ENCODE measurements at regions not wholly inside any gene's neighbourhood (a gene's known extent, or its start where the extent isn't known, plus 50 kb on each side); places are given as distances from the start of the nearest gene placed in this dataset.

- DNase-seq, result no peak
Observed at GRCh38 chr6:133583907-133584427, 304.9 kb upstream of the TCF21 start.

- DNase-seq, result no peak
Observed at GRCh38 chr6:133584823-133585222, 304.1 kb upstream of the TCF21 start.

- no peak for DNase-seq
Observed at GRCh38 chr6:133585978-133586377, 302.9 kb upstream of the TCF21 start.

- no peak for DNase-seq
Observed at GRCh38 chr6:133587546-133588160, 301.3 kb upstream of the TCF21 start.

GRCh38 chr6:133590196-133590595 lies 298.7 kb upstream of the TCF21 start:
- no peak for DNase-seq

- no peak for DNase-seq
Observed at GRCh38 chr6:133590814-133591213, 298.1 kb upstream of the TCF21 start.

GRCh38 chr6:133591275-133591674 lies 297.6 kb upstream of the TCF21 start:
- no peak for DNase-seq

GRCh38 chr6:133594652-133595110 lies 294.2 kb upstream of the TCF21 start:
- DNase-seq, result no peak

- no peak for DNase-seq
Observed at GRCh38 chr6:133595111-133595761, 293.7 kb upstream of the TCF21 start.

- DNase-seq, result no peak
Observed at GRCh38 chr6:133606852-133607251, 282.1 kb upstream of the TCF21 start.

GRCh38 chr6:133608620-133609019 lies 280.3 kb upstream of the TCF21 start:
- no peak for DNase-seq

GRCh38 chr6:133609415-133610226 lies 279.3 kb upstream of the TCF21 start:
- DNase-seq, result no peak

- no peak for DNase-seq
Observed at GRCh38 chr6:133610227-133610840, 278.6 kb upstream of the TCF21 start.

GRCh38 chr6:133610971-133611370 lies 277.9 kb upstream of the TCF21 start:
- DNase-seq, result no peak

GRCh38 chr6:133612459-133612858 lies 276.5 kb upstream of the TCF21 start:
- DNase-seq, result no peak

GRCh38 chr6:133613211-133613610 lies 275.7 kb upstream of the TCF21 start:
- DNase-seq, result no peak

- DNase-seq, result no peak
Observed at GRCh38 chr6:133621751-133622150, 267.2 kb upstream of the TCF21 start.

- DNase-seq, result no peak
Observed at GRCh38 chr6:133623065-133623464, 265.8 kb upstream of the TCF21 start.

GRCh38 chr6:133623621-133624020 lies 265.3 kb upstream of the TCF21 start:
- no peak for DNase-seq

- no peak for DNase-seq
Observed at GRCh38 chr6:133626096-133626666, 262.7 kb upstream of the TCF21 start.

GRCh38 chr6:133629970-133630369 lies 258.9 kb upstream of the TCF21 start:
- no peak for DNase-seq

GRCh38 chr6:133630651-133631050 lies 258.3 kb upstream of the TCF21 start:
- no peak for DNase-seq

- DNase-seq, result no peak
Observed at GRCh38 chr6:133631421-133631820, 257.5 kb upstream of the TCF21 start.

Data from NCI-H187 treated with DMSO at 0.1 percent for 48 hours (cell line).